Mucosa of descending colon (tissue), 3 donors: ENCODE measurements at regions not wholly inside any gene's neighbourhood (a gene's known extent, or its start where the extent isn't known, plus 50 kb on each side); places are given as distances from the start of the nearest gene placed in this dataset.

Experiments
- ATAC-seq: fragments of 200-7000 bp; cut with Tn5 transposase; one replicate; pipeline ENCODE4 v1.9.1; 2020; ENCODE audit warnings: mild to moderate bottlenecking, moderate library complexity
- DNase-seq, 3 donors: peaks; one replicate each; pipeline ENCODE4 v3.0.0-alpha.2; 2020
- H3K36me3 ChIP-seq: fragments of 200-600 bp; one replicate; pipeline ENCODE4 v1.8.0; 2021; ENCODE audit warnings: low read depth, mild to moderate bottlenecking
- H3K4me1 ChIP-seq: fragments of 200-600 bp; one replicate; pipeline ENCODE4 v1.8.0; 2021; ENCODE audit warnings: low read depth, mild to moderate bottlenecking
- H3K4me3 ChIP-seq: fragments of 200-600 bp; one replicate; pipeline ENCODE4 v1.8.0; 2021; ENCODE audit warnings: mild to moderate bottlenecking
- H3K9me3 ChIP-seq: fragments of 200-600 bp; one replicate; pipeline ENCODE4 v1.8.0; 2021; ENCODE audit warnings: mild to moderate bottlenecking
- CTCF ChIP-seq: fragments of 200-600 bp; IDR thresholded peaks from one replicate; pipeline ENCODE4 v1.8.0; 2022; ENCODE audit warnings: antibody characterized with exemption, mild to moderate bottlenecking
- intact Hi-C, 2 donors: fragments of 100-400 bp; cut with DNase I in 1 of 2; cut with micrococcal nuclease in 1 of 2; formaldehyde crosslinking; loops; one replicate each; pipeline versions ENCODE4 v1.11.0 to v1.11.1; 2022; cut with DNase I, micrococcal nuclease
- donor health status: DM: no; HTN: no; CAD: no; lungs with moderate emphysema.
- donor health status: DM: no; HTN: no; CAD: no.
- donor health status: DM: no; HTN: yes; CAD: no.

- Histone ChIP-seq H3K36me3 (no peaks in the 10 kb centered on the region), H3K4me3 (no peak overlapping the region), H3K9me3 (no peaks in the 10 kb centered on the region), H3K4me1 (no peaks in the 10 kb centered on the region)
- ATAC-seq (no peak), DNase-seq (no peak)
- TF ChIP-seq CTCF, result no peak
- intact Hi-C loops, result no loop called here
These were observed 167.8 kb downstream of the KIF20B start for GRCh38 chr10:89869180-89869579.

GRCh38 chr10:89869592-89870156 is 168.3 kb downstream of the KIF20B start:
- Histone ChIP-seq H3K36me3 (no peaks in the 10 kb centered on the region), H3K9me3 (no peaks in the 10 kb centered on the region), H3K4me3 (no peak overlapping the region), H3K4me1 (no peaks in the 10 kb centered on the region)
- TF ChIP-seq CTCF, result no peak
- DNase-seq, result no peak
- ATAC-seq, result no peak
- intact Hi-C loops, result no loop called here

- no peak for TF ChIP-seq CTCF
- Histone ChIP-seq H3K9me3 (no peaks in the 10 kb centered on the region), H3K36me3 (no peaks in the 10 kb centered on the region), H3K4me1 (no peaks in the 10 kb centered on the region), H3K4me3 (no peak overlapping the region)
- intact Hi-C loops, result no loop called here
- DNase-seq (no peak), ATAC-seq (no peak)
These were observed 169.5 kb downstream of the KIF20B start for GRCh38 chr10:89870936-89871335.

GRCh38 chr10:89873055-89873454 is 171.7 kb downstream of the KIF20B start:
- TF ChIP-seq CTCF, result no peak
- H3K4me1 ChIP-seq, result no peaks in the 10 kb centered on the region
- no peak overlapping the region for H3K4me3 ChIP-seq
- no peaks in the 10 kb centered on the region for H3K36me3 ChIP-seq
- intact Hi-C loops, result no loop called here
- no peak for DNase-seq
- H3K9me3 ChIP-seq, result no peaks in the 10 kb centered on the region
- ATAC-seq, result no peak

GRCh38 chr10:89875557-89875956 is 174.2 kb downstream of the KIF20B start:
- ATAC-seq, result no peak
- TF ChIP-seq CTCF, result no peak
- no peaks in the 10 kb centered on the region for H3K36me3 ChIP-seq
- intact Hi-C loops, result no loop called here
- H3K9me3 ChIP-seq, result no peaks in the 10 kb centered on the region
- DNase-seq, result no peak
- no peaks in the 10 kb centered on the region for H3K4me1 ChIP-seq
- no peak overlapping the region for H3K4me3 ChIP-seq

GRCh38 chr10:89879121-89879520 is 177.7 kb downstream of the KIF20B start:
- Histone ChIP-seq H3K36me3 (no peaks in the 10 kb centered on the region), H3K9me3 (no peaks in the 10 kb centered on the region), H3K4me1 (no peaks in the 10 kb centered on the region), H3K4me3 (no peak overlapping the region)
- no peak for ATAC-seq
- intact Hi-C loops, result no loop called here
- no peak for DNase-seq
- no peak for TF ChIP-seq CTCF
